Naive thymus-derived CD8-positive, alpha-beta T cell (primary cell): ENCODE measurements at regions not wholly inside any gene's neighbourhood (a gene's known extent, or its start where the extent isn't known, plus 50 kb on each side); places are given as distances from the start of the nearest gene placed in this dataset.
"Not testable (repeated sequence)": the region's sequence is repeated elsewhere in the genome, so short reads cannot be mapped to it uniquely, and the experiment has no call there.

Experiments used
- ATAC-seq, 2 donors: fragments of 150-1000 bp; cut with Tn5 transposase in 1 of 2; sonication (Bioruptor Pico), chemical (Tn5 transposase) in 1 of 2; 1 replicate in 1 of 2; 2 replicates in 1 of 2; pipeline ENCODE4 v1.10.0; 2021; ENCODE audit warnings: mild to moderate bottlenecking in 2 of 2, moderate library complexity in 2 of 2
- POLR2A ChIA-PET: fragments of 350-600 bp; sonication (Branson Sonifier 250); formaldehyde crosslinking; loops from one replicate; lab custom pipeline; 2021; ENCODE audit warnings: antibody characterized with exemption; lab: Charles Lee
- DNase-seq, 10 donors: peaks; one replicate each; pipeline versions ENCODE4 v3.0.0 to v3.0.0-alpha.2; 2020 to 2022
- H3K27ac Mint-ChIP-seq, 10 donors: one replicate each; pipeline ENCODE4 v1.8.0; 2020 to 2022; ENCODE audit warnings: mild to moderate bottlenecking in 10 of 10, mixed read lengths in 10 of 10, moderate library complexity in 4 of 10, inconsistent platforms in 1 of 10
- H3K27me3 Mint-ChIP-seq, 5 donors: one replicate each; pipeline ENCODE4 v1.8.0; 2021 to 2022; ENCODE audit warnings: mixed read lengths in 5 of 5
- H3K36me3 Mint-ChIP-seq, 3 donors: one replicate each; pipeline ENCODE4 v1.8.0; 2020 to 2022; ENCODE audit warnings: mixed read lengths in 3 of 3, mild to moderate bottlenecking in 2 of 3, inconsistent platforms in 1 of 3
- H3K4me1 Mint-ChIP-seq, 4 donors: one replicate each; pipeline ENCODE4 v1.8.0; 2021 to 2022; ENCODE audit warnings: mixed read lengths in 4 of 4
- H3K4me3 Mint-ChIP-seq, 10 donors: one replicate each; pipeline ENCODE4 v1.8.0; 2020 to 2022; ENCODE audit warnings: mild to moderate bottlenecking in 10 of 10, mixed read lengths in 10 of 10, moderate library complexity in 6 of 10, inconsistent platforms in 1 of 10
- H3K9me3 Mint-ChIP-seq, 9 donors: one replicate each; pipeline ENCODE4 v1.8.0; 2020 to 2022; ENCODE audit warnings: mixed read lengths in 9 of 9, mild to moderate bottlenecking in 3 of 9, inconsistent platforms in 1 of 9, moderate library complexity in 1 of 9

DNA sequence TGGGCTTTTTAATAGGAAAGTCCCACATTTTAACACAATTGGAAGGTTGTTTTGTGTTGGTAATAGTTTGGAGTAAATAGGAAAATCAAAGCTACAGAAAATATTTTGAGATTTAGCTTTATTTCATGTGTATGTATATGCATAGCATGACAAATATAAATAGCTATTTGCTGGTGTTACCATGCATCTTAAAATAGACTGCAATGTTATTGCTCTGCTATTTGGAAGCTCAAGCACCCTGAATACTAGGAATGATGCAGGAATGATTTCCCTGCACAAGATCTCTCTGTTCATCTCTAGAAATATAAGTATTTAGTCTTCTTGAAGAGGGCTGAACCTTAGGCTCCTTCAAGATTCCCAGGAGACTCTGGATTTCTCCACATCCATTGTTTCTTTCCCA lies 268.3 kb upstream of the POGK start:
- H3K4me1 Mint-ChIP-seq: no peaks in the 10 kb centered on the region
- H3K9me3 Mint-ChIP-seq: peaks cover 0 to 9% (median 0%) of the 10 kb centered on the region in 9 donors
- no peaks in the 10 kb centered on the region for H3K36me3 Mint-ChIP-seq
- DNase-seq: no peak
- POLR2A ChIA-PET: no interaction called here
- H3K27ac Mint-ChIP-seq: no peak overlapping the region
- peaks cover 2 to 6% (median 3%) of the 10 kb centered on the region in 5 donors for H3K27me3 Mint-ChIP-seq
- H3K4me3 Mint-ChIP-seq: no peak overlapping the region
- no peak for ATAC-seq

DNA sequence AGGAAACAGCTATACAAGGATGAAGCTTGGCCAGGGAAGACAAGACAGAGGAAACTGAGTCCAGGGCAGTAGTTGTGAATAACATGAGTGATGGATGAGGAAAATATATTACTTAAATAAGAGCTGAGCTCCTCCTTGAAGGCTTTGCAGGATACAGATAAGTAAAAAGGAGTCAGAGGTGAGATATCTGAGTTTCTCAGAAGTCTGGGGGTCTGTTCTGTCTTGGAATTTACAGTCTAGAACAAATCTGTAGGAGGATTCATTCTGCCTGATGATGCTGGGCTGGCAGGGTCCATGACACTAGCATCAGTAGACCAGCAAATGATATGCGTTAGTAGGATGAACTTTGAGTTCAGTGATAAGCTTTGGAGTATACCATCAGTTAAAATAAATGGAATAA lies 266.1 kb upstream of the POGK start:
- no peak for ATAC-seq
- Mint-ChIP-seq H3K4me3 (no peak overlapping the region), H3K9me3 (no peaks in the 10 kb centered on the region), H3K27ac (no peak overlapping the region), H3K27me3 (peaks cover 8 to 14% (median 9%) of the 10 kb centered on the region in 5 donors), H3K4me1 (no peaks in the 10 kb centered on the region), H3K36me3 (no peaks in the 10 kb centered on the region)
- DNase-seq: no peak
- POLR2A ChIA-PET: no interaction called here

DNA sequence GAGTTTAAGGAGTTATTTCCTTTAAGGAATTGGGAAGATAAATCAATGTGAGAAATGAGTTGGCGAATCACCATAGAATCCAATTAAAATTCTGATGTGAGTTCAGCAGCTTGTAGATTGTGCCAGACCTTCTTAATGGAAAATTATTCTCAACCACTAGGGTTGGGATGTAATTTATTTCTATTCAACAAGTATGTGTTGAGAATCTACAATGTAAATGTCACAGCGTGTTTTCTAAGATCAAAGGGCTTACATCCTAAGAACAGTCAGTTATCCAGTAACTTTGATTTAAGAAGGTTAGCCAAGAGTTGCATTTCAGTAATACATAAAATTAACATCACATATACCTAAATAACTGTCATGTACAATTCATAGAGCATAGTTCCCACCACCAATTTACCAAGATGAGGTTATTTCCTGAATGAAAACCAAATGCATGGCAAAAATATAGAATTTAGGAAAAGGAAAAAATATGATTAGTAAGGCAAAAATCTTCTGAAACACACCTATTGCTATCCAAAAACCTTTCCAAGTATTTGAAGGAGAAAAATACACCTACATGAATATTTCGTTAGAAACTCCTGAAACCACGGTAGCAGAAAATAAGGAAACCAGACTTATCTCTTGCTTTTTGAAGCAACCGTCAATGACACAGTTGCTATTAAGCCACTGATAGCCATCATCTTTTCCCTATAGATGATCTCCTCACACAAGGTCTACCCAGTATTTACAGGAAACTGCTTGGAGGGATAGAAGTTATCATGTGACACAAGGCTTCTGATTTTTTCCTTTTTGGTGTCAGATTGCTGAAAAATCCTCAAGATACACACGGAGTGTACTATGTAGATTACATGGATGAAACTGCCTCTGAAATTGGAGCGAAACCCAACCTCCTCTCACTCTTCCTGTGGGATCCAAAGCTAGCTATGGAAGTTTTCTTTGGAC lies 259.4 kb upstream of the POGK start:
- no peaks in the 10 kb centered on the region for H3K4me1 Mint-ChIP-seq
- DNase-seq: no peak
- H3K4me3 Mint-ChIP-seq: no peak overlapping the region
- ATAC-seq: no peak
- POLR2A ChIA-PET: no interaction called here
- H3K9me3 Mint-ChIP-seq: no peaks in the 10 kb centered on the region
- H3K27ac Mint-ChIP-seq: no peak overlapping the region
- H3K27me3 Mint-ChIP-seq: peaks cover 9 to 25% (median 20%) of the 10 kb centered on the region in 5 donors
- no peaks in the 10 kb centered on the region for H3K36me3 Mint-ChIP-seq

DNA sequence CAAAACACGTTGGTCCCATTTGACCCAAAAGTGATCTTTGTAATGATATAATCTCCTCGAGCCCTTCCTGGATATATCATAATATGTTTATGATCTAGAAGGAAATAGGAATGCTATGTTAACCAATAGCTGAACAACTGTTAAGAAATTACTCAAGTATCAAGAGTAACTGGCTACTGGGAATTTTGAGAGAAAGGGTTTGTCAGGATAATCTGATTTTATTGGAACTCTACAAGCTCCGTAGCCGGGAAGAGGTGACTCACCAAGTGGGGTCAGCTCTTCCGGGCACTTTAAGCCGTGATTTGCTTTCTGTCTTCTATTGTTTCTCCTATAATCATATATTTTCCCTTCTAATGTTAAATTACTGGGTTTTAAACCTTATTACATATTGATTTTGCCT lies 250.5 kb upstream of the POGK start:
- Mint-ChIP-seq H3K27ac (no peak overlapping the region), H3K9me3 (no peaks in the 10 kb centered on the region), H3K4me1 (no peaks in the 10 kb centered on the region), H3K36me3 (no peaks in the 10 kb centered on the region), H3K4me3 (no peak overlapping the region), H3K27me3 (peaks cover 6 to 16% (median 7%) of the 10 kb centered on the region in 5 donors)
- POLR2A ChIA-PET: no interaction called here
- DNase-seq (no peak), ATAC-seq (no peak)

DNA sequence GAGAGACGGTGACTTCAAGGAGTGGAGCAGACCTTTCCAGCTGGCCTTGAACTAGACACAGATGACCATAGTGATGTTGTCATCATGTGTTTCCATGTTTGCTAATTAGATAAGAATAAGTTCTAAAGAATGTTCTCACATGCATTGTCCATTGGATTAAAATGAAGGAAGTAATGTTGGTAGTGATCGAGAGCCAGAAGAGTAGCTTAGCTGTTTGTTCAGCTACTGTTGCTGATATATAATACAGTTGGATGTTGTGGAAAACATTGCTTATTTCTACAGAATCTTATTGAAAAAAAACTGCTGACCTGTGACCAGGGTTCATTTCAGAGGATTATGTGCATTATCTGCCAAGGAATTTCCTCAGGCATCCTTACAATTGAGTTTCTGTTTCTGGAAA lies 249.1 kb upstream of the POGK start:
- Mint-ChIP-seq H3K4me1 (no peaks in the 10 kb centered on the region), H3K27ac (no peak overlapping the region), H3K36me3 (no peaks in the 10 kb centered on the region), H3K27me3 (peaks cover 6 to 28% (median 9%) of the 10 kb centered on the region in 5 donors), H3K9me3 (no peaks in the 10 kb centered on the region), H3K4me3 (no peak overlapping the region)
- DNase-seq: no peak
- ATAC-seq: no peak
- POLR2A ChIA-PET: no interaction called here

DNA sequence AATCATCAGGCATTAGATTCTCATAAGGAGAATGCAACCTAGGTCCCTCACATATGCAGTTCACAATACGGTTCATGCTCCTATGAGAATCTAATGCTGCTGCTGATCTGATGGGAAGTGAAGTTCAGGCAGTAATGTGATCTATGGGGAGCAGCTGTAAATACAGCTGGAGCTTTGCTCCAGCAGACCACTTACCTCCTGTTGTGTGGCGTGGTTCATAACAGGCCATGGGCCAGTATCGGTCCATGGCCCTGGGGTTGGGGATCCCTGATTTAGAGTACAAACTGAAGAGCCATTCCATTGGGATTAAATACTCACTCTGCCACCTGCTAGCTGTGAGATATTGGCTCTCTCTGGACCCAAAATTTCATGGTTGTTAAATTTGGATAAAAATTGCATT lies 244.6 kb upstream of the POGK start:
- peaks cover 6 to 40% (median 11%) of the 10 kb centered on the region in 5 donors for H3K27me3 Mint-ChIP-seq
- POLR2A ChIA-PET: interaction anchor here (0.6 kb wide), 1 partner anchor 51 kb away, joined by 3 read pairs; no protein-coding TSS in a partner anchor
- ATAC-seq: no peak

DNA sequence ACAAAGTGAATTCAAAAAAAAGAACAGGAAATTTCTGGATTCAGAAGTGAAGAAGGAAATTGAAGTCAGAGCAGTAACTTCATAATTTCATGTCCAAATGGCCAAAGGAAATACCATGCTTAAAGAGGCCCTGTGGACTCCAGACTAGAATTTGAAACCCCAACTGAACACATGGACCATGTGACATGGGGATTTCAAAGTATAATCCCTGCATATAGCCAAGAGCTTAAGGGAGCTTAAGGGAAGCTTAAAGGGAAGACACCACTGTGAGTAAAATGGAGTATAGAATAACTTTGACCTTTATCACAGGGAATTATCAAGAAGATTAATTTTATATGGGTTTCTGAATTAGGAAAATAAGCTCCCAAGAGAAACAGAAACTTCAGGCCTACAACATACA lies 241.8 kb upstream of the POGK start:
- Mint-ChIP-seq H3K27me3 (peaks cover 9 to 42% (median 12%) of the 10 kb centered on the region in 5 donors), H3K36me3 (no peaks in the 10 kb centered on the region), H3K9me3 (peaks cover 0 to 1% (median 0%) of the 10 kb centered on the region in 9 donors), H3K4me1 (no peaks in the 10 kb centered on the region), H3K4me3 (no peak overlapping the region), H3K27ac (no peak overlapping the region)
- POLR2A ChIA-PET: no interaction called here
- DNase-seq: no peak
- ATAC-seq: no peak

More for the DNA sequence above, 244.6 kb upstream of the POGK start:
- DNase-seq: no peak
- H3K9me3 Mint-ChIP-seq: no peaks in the 10 kb centered on the region
- H3K27ac Mint-ChIP-seq: no peak overlapping the region
- H3K4me1 Mint-ChIP-seq: no peaks in the 10 kb centered on the region
- H3K4me3 Mint-ChIP-seq: no peak overlapping the region
- no peaks in the 10 kb centered on the region for H3K36me3 Mint-ChIP-seq

DNA sequence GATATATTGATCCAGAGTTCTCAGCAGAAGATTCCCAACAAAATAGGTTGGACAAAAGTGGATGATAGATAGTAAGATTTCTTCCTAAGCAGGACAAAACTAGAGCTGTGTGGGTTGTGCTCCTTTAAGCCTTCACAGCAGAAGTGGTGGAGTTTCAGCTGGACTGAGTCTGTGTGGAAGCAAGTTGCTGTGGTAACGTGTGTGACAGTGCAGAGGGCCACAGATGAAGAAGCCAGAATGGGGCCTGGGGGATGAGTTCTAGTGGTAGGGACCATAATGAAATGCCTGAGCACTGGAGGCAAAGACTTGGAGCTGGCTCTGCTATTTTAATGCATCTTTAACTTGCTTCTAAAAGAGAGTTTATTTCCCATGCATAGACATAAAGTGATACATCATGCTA lies 238.7 kb upstream of the POGK start:
- H3K4me1 Mint-ChIP-seq: no peaks in the 10 kb centered on the region
- no peak overlapping the region for H3K4me3 Mint-ChIP-seq
- no peak for DNase-seq
- POLR2A ChIA-PET: no interaction called here
- peaks cover 3 to 24% (median 7%) of the 10 kb centered on the region in 5 donors for H3K27me3 Mint-ChIP-seq
- no peak overlapping the region for H3K27ac Mint-ChIP-seq
- H3K36me3 Mint-ChIP-seq: no peaks in the 10 kb centered on the region
- H3K9me3 Mint-ChIP-seq: peaks cover 0 to 1% (median 0%) of the 10 kb centered on the region in 9 donors
- no peak for ATAC-seq

DNA sequence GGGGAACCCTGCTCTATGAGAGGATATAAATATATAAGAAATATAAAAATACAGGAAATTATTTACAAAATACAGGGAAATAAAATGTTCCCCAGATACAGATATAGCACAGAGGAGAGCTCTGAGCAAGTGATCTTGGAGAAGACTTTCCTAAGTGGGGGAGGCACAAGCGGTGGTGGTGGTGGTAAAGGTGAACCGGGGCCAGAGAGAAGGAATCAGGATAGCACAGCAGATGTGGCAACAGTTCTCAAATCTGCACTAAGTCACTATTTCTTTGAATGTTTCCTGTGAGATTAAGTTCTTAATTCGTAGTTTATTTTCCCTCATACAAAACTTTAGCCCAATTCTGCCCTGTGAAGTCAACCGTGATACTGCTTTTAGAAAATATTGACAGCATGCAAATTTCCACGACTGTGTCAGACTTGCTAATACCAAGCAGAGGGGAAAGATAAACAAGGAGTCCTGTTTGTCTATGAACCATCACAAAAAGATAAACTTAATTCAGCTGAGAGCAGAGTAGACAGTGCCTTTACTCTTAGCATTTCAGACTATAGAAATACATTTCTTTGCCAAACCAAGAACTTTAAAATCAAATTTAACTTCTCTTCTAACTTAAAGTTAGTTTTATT lies 237.5 kb upstream of the POGK start:
- Mint-ChIP-seq H3K27me3 (peaks cover 3 to 23% (median 7%) of the 10 kb centered on the region in 5 donors), H3K36me3 (no peaks in the 10 kb centered on the region), H3K9me3 (peaks cover 0 to 1% (median 0%) of the 10 kb centered on the region in 9 donors), H3K27ac (no peak overlapping the region), H3K4me3 (no peak overlapping the region), H3K4me1 (no peaks in the 10 kb centered on the region)
- DNase-seq (no peak), ATAC-seq (no peak)
- POLR2A ChIA-PET: no interaction called here

DNA sequence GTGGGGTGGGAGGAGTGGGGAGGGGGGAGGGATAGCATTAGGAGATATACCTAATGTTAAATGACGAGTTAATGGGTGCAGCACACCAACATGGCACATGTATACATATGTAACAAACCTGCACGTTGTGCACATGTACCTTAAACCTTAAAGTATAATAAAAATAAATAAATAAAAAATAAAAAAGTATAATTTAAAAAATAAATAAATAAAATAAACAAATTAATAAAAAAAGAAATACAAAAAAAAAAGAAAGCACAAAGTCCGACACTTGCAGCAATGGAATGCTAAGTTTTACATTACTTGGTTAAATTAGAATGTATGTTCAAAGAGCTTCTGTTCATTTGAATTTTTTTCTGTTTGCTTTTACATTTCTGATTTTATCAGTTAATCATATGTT lies 236.5 kb upstream of the POGK start:
- H3K27ac Mint-ChIP-seq, DNase-seq, H3K4me3 Mint-ChIP-seq, ATAC-seq, H3K36me3 Mint-ChIP-seq, H3K9me3 Mint-ChIP-seq, POLR2A ChIA-PET, H3K4me1 Mint-ChIP-seq: not testable (repeated sequence)
- H3K27me3 Mint-ChIP-seq: peaks cover 3 to 20% (median 7%) of the 10 kb centered on the region in 5 donors

DNA sequence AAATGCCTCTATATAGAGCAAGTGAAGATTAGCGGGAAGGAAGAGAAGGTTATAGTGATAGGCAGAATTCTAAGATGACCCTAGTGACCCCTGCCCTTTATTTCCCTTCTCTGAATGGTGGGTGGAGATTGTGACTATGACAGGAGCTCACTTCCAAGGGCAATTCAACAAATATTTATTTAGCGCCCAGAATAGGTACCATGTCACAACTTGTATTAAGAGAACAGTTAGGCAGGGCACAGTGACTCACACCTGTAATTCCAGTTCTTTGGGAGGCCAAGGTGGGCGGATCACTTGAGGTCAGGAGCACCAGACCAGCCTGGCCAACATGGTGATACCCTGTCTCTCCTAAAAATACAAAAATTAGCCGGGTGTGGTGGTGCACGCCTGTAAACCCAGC lies 236.0 kb upstream of the POGK start:
- Mint-ChIP-seq H3K4me3 (no peak overlapping the region), H3K27ac (no peak overlapping the region), H3K4me1 (no peaks in the 10 kb centered on the region), H3K27me3 (peaks cover 3 to 17% (median 6%) of the 10 kb centered on the region in 5 donors), H3K36me3 (no peaks in the 10 kb centered on the region), H3K9me3 (peaks cover 0 to 1% (median 0%) of the 10 kb centered on the region in 9 donors)
- DNase-seq (no peak), ATAC-seq (no peak)
- POLR2A ChIA-PET: no interaction called here

DNA sequence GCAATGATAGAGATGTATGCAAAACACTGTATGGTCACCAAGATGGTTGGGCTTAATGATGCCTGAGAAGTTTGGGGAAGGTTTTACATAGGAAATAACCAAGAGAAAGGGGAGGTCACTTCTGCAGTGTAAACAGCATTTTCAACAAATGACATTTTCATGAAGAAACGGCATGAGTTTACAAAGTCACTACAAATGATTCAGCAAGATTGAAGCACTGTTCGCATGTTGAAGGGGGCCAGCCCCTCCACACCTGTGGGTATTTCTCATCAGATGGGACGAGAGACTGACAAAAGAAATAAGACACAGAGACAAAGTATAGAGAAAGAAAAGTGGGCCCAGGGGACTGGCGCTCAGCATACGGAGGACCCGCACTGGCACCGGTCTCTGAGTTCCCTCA lies 234.1 kb upstream of the POGK start:
- H3K27me3 Mint-ChIP-seq: peaks cover 2 to 17% (median 3%) of the 10 kb centered on the region in 5 donors
- H3K9me3 Mint-ChIP-seq: peaks cover 0 to 1% (median 0%) of the 10 kb centered on the region in 9 donors
- no peaks in the 10 kb centered on the region for H3K36me3 Mint-ChIP-seq
- H3K4me3 Mint-ChIP-seq: no peak overlapping the region
- no peaks in the 10 kb centered on the region for H3K4me1 Mint-ChIP-seq
- POLR2A ChIA-PET: no interaction called here
- no peak overlapping the region for H3K27ac Mint-ChIP-seq
- DNase-seq: no peak
- no peak for ATAC-seq

DNA sequence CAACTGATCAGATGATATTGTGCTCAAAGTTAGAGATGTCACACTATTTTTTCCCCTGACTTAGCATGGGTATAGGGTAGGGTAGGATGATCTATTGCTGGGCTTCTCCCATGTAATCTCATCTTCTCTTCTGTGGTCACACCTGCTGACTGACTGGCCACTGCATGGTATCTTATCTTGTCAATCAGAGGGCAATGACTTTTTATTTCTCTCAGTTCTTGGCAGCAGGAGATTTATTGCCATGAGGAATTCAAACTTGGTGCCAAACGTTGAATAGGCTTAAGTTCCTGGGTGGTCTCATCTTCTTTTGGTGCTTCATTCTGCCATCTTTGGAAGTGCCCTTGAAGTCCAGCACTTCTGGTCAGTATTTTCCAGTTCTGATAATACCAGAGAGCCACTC lies 226.4 kb upstream of the POGK start:
- Mint-ChIP-seq H3K4me1 (no peaks in the 10 kb centered on the region), H3K4me3 (no peak overlapping the region), H3K27ac (peak overlapping the region in 1 of 10 donors; percentile 53), H3K27me3 (peaks cover 0 to 6% (median 2%) of the 10 kb centered on the region in 5 donors), H3K9me3 (no peaks in the 10 kb centered on the region), H3K36me3 (no peaks in the 10 kb centered on the region)
- ATAC-seq (no peak), DNase-seq (no peak)
- POLR2A ChIA-PET: no interaction called here
